SK-N-SH (cell line): ENCODE measurements at regions not wholly inside any gene's neighbourhood (a gene's known extent, or its start where the extent isn't known, plus 50 kb on each side); places are given as distances from the start of the nearest gene placed in this dataset.

Source experiments
- EP300 ChIP-seq, 2 experiments: IDR thresholded peaks; 2 replicates each; pipeline versions ENCODE4 v1.4.0 to v1.6.1; 2012; ENCODE audit warnings: borderline replicate concordance in 1 of 2, low read depth in 1 of 2, low read length in 1 of 2
- EZH2phosphoT487 ChIP-seq: fragments of 200-600 bp; sonication (generic); IDR thresholded peaks from 2 replicates; pipeline ENCODE4 v1.6.1; 2017; ENCODE audit warnings: low read depth, mixed run types, mild to moderate bottlenecking, antibody characterized with exemption, moderate library complexity, borderline replicate concordance
- JUND ChIP-seq: IDR thresholded peaks from 2 replicates; pipeline ENCODE4 v1.4.0; 2012
- NFIC ChIP-seq: IDR thresholded peaks from 2 replicates; pipeline ENCODE4 v1.4.0; 2012; ENCODE audit warnings: borderline replicate concordance
- POLR2AphosphoS5 ChIP-seq: IDR thresholded peaks from 2 replicates; pipeline ENCODE4 v1.6.1; 2012; ENCODE audit warnings: low read depth, low read length
- RAD21 ChIP-seq: IDR thresholded peaks from 2 replicates; pipeline ENCODE4 v1.6.1; 2012; ENCODE audit warnings: mild to moderate bottlenecking, low read length
- SIN3A ChIP-seq: IDR thresholded peaks from 2 replicates; pipeline ENCODE4 v1.6.1; 2012; ENCODE audit warnings: low read depth, mild to moderate bottlenecking, low read length, moderate library complexity, borderline replicate concordance
- TF ChIP-seq, protein P1 (sequence below): fragments of 200-600 bp; sonication (generic); IDR thresholded peaks from 2 replicates; pipeline ENCODE4 v1.6.1; 2017; ENCODE audit warnings: antibody characterized with exemption, mild to moderate bottlenecking, moderate library complexity
- TF ChIP-seq, protein P2 (sequence below): IDR thresholded peaks from 2 replicates; pipeline ENCODE4 v1.6.1; 2012; ENCODE audit warnings: mild to moderate bottlenecking, low read depth, low read length, moderate library complexity
- TF ChIP-seq, protein P3 (sequence below): fragments of 150-350 bp; IDR thresholded peaks from 2 replicates; pipeline ENCODE4 v1.6.1; 2016; ENCODE audit warnings: mild to moderate bottlenecking, low read depth, low read length

DNA sequence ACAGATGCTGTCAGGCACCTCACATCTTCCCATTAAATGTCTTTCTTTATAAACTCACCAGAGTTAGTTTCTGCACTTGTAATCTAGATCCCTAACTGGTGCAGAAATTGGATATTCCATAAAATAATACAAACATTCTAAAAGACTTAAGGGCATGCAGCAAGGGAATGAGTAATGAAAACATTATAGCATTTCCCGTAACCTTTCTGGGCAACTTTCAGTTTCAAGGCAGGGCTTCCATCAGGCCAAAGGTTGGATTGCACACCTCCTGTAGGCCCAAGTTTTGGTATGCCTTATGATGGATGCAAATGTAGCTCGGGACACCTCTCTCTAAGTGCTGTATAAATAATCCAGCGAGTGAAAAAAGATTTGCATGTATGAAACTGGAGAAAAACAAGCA is 129.9 kb upstream of the LYZL2 start:
- TF ChIP-seq, protein P1, sequence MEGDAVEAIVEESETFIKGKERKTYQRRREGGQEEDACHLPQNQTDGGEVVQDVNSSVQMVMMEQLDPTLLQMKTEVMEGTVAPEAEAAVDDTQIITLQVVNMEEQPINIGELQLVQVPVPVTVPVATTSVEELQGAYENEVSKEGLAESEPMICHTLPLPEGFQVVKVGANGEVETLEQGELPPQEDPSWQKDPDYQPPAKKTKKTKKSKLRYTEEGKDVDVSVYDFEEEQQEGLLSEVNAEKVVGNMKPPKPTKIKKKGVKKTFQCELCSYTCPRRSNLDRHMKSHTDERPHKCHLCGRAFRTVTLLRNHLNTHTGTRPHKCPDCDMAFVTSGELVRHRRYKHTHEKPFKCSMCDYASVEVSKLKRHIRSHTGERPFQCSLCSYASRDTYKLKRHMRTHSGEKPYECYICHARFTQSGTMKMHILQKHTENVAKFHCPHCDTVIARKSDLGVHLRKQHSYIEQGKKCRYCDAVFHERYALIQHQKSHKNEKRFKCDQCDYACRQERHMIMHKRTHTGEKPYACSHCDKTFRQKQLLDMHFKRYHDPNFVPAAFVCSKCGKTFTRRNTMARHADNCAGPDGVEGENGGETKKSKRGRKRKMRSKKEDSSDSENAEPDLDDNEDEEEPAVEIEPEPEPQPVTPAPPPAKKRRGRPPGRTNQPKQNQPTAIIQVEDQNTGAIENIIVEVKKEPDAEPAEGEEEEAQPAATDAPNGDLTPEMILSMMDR, result no peak
- TF ChIP-seq, protein P2, sequence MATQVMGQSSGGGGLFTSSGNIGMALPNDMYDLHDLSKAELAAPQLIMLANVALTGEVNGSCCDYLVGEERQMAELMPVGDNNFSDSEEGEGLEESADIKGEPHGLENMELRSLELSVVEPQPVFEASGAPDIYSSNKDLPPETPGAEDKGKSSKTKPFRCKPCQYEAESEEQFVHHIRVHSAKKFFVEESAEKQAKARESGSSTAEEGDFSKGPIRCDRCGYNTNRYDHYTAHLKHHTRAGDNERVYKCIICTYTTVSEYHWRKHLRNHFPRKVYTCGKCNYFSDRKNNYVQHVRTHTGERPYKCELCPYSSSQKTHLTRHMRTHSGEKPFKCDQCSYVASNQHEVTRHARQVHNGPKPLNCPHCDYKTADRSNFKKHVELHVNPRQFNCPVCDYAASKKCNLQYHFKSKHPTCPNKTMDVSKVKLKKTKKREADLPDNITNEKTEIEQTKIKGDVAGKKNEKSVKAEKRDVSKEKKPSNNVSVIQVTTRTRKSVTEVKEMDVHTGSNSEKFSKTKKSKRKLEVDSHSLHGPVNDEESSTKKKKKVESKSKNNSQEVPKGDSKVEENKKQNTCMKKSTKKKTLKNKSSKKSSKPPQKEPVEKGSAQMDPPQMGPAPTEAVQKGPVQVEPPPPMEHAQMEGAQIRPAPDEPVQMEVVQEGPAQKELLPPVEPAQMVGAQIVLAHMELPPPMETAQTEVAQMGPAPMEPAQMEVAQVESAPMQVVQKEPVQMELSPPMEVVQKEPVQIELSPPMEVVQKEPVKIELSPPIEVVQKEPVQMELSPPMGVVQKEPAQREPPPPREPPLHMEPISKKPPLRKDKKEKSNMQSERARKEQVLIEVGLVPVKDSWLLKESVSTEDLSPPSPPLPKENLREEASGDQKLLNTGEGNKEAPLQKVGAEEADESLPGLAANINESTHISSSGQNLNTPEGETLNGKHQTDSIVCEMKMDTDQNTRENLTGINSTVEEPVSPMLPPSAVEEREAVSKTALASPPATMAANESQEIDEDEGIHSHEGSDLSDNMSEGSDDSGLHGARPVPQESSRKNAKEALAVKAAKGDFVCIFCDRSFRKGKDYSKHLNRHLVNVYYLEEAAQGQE, result no peak
- TF ChIP-seq POLR2AphosphoS5, result no peak
- no peak for TF ChIP-seq EP300 (IDR thresholded peaks at IDR 0.05; ENCODE audit: borderline replicate concordance in 1 of 2, low read depth in 1 of 2, low read length in 1 of 2)
- no peak for TF ChIP-seq RAD21
- TF ChIP-seq NFIC, result no peak
- no peak for TF ChIP-seq SIN3A
- TF ChIP-seq EZH2phosphoT487, result no peak
- TF ChIP-seq, protein P3, sequence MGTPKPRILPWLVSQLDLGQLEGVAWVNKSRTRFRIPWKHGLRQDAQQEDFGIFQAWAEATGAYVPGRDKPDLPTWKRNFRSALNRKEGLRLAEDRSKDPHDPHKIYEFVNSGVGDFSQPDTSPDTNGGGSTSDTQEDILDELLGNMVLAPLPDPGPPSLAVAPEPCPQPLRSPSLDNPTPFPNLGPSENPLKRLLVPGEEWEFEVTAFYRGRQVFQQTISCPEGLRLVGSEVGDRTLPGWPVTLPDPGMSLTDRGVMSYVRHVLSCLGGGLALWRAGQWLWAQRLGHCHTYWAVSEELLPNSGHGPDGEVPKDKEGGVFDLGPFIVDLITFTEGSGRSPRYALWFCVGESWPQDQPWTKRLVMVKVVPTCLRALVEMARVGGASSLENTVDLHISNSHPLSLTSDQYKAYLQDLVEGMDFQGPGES, result no peak
- no peak for TF ChIP-seq JUND
